Cardiac fibroblast (primary cell): ENCODE measurements at regions not wholly inside any gene's neighbourhood (a gene's known extent, or its start where the extent isn't known, plus 50 kb on each side); places are given as distances from the start of the nearest gene placed in this dataset.
"Not testable (repeated sequence)": the region's sequence is repeated elsewhere in the genome, so short reads cannot be mapped to it uniquely, and the experiment has no call there.

Source experiments
- DNase-seq, 2 donors: peaks; one replicate each; pipeline versions ENCODE4 v3.0.0 to v3.0.0-alpha.2; 2010; ENCODE audit warnings: low read depth in 2 of 2
- H3K4me3 ChIP-seq, 2 donors: replicated peaks in 1 of 2; 1 replicate in 1 of 2; 2 replicates in 1 of 2; pipeline ENCODE4 v1.5.1; 2011; ENCODE audit warnings: low read depth in 2 of 2, low read length in 2 of 2, mild to moderate bottlenecking in 2 of 2, moderate library complexity in 1 of 2
- CTCF ChIP-seq: IDR thresholded peaks from one replicate; pipeline ENCODE4 v1.5.1; 2011; ENCODE audit warnings: low read depth, mild to moderate bottlenecking, low read length, inconsistent platforms

DNA sequence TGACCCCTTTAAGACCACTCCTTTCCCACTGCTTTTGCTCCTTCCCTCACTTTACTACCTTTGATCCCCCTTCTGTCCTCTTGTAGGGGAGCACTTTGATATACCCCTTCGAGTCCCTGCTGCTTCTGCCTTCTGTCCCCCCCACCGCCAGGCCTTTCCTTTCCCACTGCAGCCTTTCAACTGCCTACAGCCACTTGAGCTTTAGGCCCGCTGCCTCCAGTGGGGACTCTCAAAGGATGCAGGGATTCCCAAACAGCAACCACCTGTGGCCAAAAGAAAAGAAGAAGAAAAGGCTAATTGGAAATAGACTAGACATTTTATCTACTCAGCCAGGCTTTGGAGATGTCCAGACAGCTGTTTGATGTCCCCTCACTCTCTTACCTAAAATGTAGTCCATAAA lies 77.0 kb upstream of the DTNBP1 start:
- no peak for TF ChIP-seq CTCF
- no peak for DNase-seq
- no peak overlapping the region for H3K4me3 ChIP-seq

GRCh38 chr6:15739353-15739752 lies 76.5 kb upstream of the DTNBP1 start:
- no peak for TF ChIP-seq CTCF
- no peak overlapping the region for H3K4me3 ChIP-seq
- no peak for DNase-seq

- not testable (repeated sequence) for H3K4me3 ChIP-seq, DNase-seq
Measured at GRCh38 chr6:15738195-15738594, 75.4 kb upstream of the DTNBP1 start.

- DNase-seq: no peak
- TF ChIP-seq CTCF: no peak
- H3K4me3 ChIP-seq: no peak overlapping the region
Measured at GRCh38 chr6:15736297-15736696, 73.5 kb upstream of the DTNBP1 start.

DNA sequence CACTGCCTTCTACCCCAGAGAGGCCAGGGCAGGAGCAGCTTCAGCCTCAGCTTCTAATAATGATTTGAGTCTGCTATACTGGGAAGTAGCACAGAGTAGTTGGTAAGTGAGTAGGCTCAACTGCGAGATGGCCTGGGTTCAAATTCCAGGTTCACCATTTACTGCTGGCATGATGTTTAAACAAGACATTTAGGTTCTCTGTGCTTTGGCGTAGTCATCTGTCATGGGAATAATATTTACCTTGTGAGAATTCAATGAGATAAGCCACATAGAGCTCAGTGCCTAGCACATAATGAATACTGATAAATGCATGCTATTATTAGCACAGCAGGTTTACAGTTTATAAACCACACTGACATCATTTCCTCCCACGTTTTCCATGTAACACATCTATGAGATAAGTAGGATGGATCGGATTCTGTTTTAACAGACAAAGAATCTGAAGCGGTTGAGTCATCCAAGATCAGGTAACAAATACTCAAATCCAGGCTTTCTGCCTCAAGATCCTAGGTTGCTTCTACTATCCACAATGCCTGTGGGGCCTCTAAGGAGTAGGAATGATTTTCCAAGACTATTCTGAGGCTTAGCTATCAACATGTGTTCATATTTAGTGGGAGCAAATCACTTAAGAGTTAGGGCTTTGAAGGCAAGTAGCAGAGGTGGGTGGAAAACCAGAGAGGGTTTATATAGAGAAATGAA lies 72.9 kb upstream of the DTNBP1 start:
- TF ChIP-seq CTCF: no peak
- no peak overlapping the region for H3K4me3 ChIP-seq
- DNase-seq: no peak

GRCh38 chr6:15734118-15734897 lies 71.5 kb upstream of the DTNBP1 start:
- TF ChIP-seq CTCF: no peak
- DNase-seq: no peak
- no peak overlapping the region for H3K4me3 ChIP-seq

DNA sequence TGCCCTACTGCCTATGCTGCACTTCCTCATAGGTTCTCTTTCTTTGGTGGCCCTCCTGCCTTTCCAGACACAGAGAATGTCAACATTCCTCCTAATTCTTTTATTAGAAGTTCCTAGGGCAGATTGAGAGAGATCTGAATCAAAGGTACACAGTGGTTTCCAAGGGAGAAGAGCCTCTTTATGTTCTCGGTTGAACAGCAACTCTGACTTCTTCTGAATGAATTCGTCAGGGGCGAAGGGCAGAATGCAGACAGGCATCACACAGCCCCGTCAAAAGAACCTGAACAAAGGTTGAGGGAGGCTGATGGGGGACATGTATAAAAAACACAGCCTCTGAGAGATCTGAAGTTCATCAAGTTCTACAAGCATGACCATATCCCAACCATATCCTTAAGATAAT lies 68.1 kb upstream of the DTNBP1 start:
- no peak for TF ChIP-seq CTCF
- H3K4me3 ChIP-seq: no peak overlapping the region
- DNase-seq: no peak
